Liver (tissue), 8 donors: ENCODE measurements at regions not wholly inside any gene's neighbourhood (a gene's known extent, or its start where the extent isn't known, plus 50 kb on each side); places are given as distances from the start of the nearest gene placed in this dataset.

Experiments
- DNase-seq: peaks from one replicate; pipeline ENCODE4 v3.0.0-alpha.2; 2017; ENCODE audit warnings: low spot score
- H3K27ac ChIP-seq, 2 donors: one replicate each; pipeline ENCODE4 v1.7.0; 2013; ENCODE audit warnings: inconsistent platforms in 2 of 2, low read length in 2 of 2, control low read depth in 1 of 2, low read depth in 1 of 2, mild to moderate bottlenecking in 1 of 2
- H3K27me3 ChIP-seq, 4 donors: one replicate each; pipeline versions ENCODE4 v1.6.1 to v1.7.0; 2013; ENCODE audit warnings: low read length in 3 of 4, inconsistent platforms in 1 of 4, mild to moderate bottlenecking in 1 of 4, moderate library complexity in 1 of 4; ENCODE audit not compliant: control insufficient read depth in 4 of 4, insufficient read depth in 4 of 4
- H3K36me3 ChIP-seq, 4 donors: one replicate each; pipeline versions ENCODE4 v1.6.1 to v1.7.0; 2013; ENCODE audit warnings: low read length in 3 of 4, mild to moderate bottlenecking in 3 of 4, low read depth in 1 of 4, moderate library complexity in 1 of 4; ENCODE audit not compliant: control insufficient read depth in 4 of 4, insufficient read depth in 3 of 4
- H3K4me1 ChIP-seq, 4 donors: one replicate each; pipeline versions ENCODE4 v1.6.1 to v1.7.0; 2013; ENCODE audit warnings: low read length in 3 of 4, mild to moderate bottlenecking in 3 of 4, moderate library complexity in 1 of 4; ENCODE audit not compliant: control insufficient read depth in 4 of 4, insufficient read depth in 4 of 4
- H3K4me3 ChIP-seq, 3 donors: one replicate each; pipeline versions ENCODE4 v1.6.1 to v1.7.0; 2013; ENCODE audit warnings: low read length in 3 of 3, control low read depth in 1 of 3, low read depth in 1 of 3, mild to moderate bottlenecking in 1 of 3
- H3K9ac ChIP-seq, 2 donors: one replicate each; pipeline ENCODE4 v1.7.0; 2013; ENCODE audit warnings: low read length in 2 of 2, mild to moderate bottlenecking in 2 of 2, moderate library complexity in 2 of 2, control low read depth in 1 of 2, low read depth in 1 of 2
- H3K9me3 ChIP-seq, 4 donors: one replicate each; pipeline versions ENCODE4 v1.6.1 to v1.7.0; 2013; ENCODE audit warnings: low read length in 3 of 4; ENCODE audit not compliant: control insufficient read depth in 4 of 4
- ATF3 ChIP-seq: IDR thresholded peaks from 2 replicates; pipeline ENCODE4 v1.6.1; 2016; ENCODE audit warnings: antibody characterized with exemption
- CTCF ChIP-seq: fragments of 150-350 bp; IDR thresholded peaks from 2 replicates; pipeline ENCODE4 v1.5.1; 2017; ENCODE audit warnings: improper control_type of control experiment, low read depth, low read length; ENCODE audit not compliant: missing input control
- EGR1 ChIP-seq, 2 donors: IDR thresholded peaks; 2 replicates each; pipeline ENCODE4 v1.6.1; 2016 to 2018; ENCODE audit warnings: antibody characterized with exemption in 2 of 2, low read depth in 2 of 2
- FOXA1 ChIP-seq: IDR thresholded peaks from 2 replicates; pipeline ENCODE4 v1.6.1; 2016; ENCODE audit warnings: antibody characterized with exemption
- FOXA2 ChIP-seq: IDR thresholded peaks from 2 replicates; pipeline ENCODE4 v1.6.1; 2016; ENCODE audit warnings: antibody characterized with exemption
- GABPA ChIP-seq, 2 donors: IDR thresholded peaks in 1 of 2; conservative IDR thresholded peaks in 1 of 2; 2 replicates each; pipeline ENCODE4 v1.6.1; 2016; ENCODE audit warnings: antibody characterized with exemption in 2 of 2, mild to moderate bottlenecking in 1 of 2, moderate library complexity in 1 of 2
- HNF4A ChIP-seq, 2 donors: conservative IDR thresholded peaks; 2 replicates each; pipeline ENCODE4 v1.6.1; 2016; ENCODE audit warnings: antibody characterized with exemption in 2 of 2, mild to moderate bottlenecking in 2 of 2
- HNF4G ChIP-seq: IDR thresholded peaks from 2 replicates; pipeline ENCODE4 v1.6.1; 2016; ENCODE audit warnings: antibody characterized with exemption
- JUND ChIP-seq, 2 donors: IDR thresholded peaks; 2 replicates each; pipeline ENCODE4 v1.6.1; 2016; ENCODE audit warnings: antibody characterized with exemption in 2 of 2
- MAX ChIP-seq: IDR thresholded peaks from 2 replicates; pipeline ENCODE4 v1.6.1; 2016; ENCODE audit warnings: antibody characterized with exemption
- NR2F2 ChIP-seq: IDR thresholded peaks from 2 replicates; pipeline ENCODE4 v1.6.1; 2016; ENCODE audit warnings: antibody characterized with exemption
- RAD21 ChIP-seq, 2 donors: IDR thresholded peaks; 2 replicates each; pipeline ENCODE4 v1.6.1; 2016; ENCODE audit warnings: antibody characterized with exemption in 2 of 2, mild to moderate bottlenecking in 2 of 2
- REST ChIP-seq: IDR thresholded peaks from 2 replicates; pipeline ENCODE4 v1.6.1; 2016; ENCODE audit warnings: antibody characterized with exemption, mild to moderate bottlenecking
- RXRA ChIP-seq, 2 donors: IDR thresholded peaks; 2 replicates each; pipeline ENCODE4 v1.6.1; 2017 to 2018; ENCODE audit warnings: antibody characterized with exemption in 2 of 2, mild to moderate bottlenecking in 1 of 2
- SP1 ChIP-seq: IDR thresholded peaks from 2 replicates; pipeline ENCODE4 v1.6.1; 2018; ENCODE audit warnings: antibody characterized with exemption, mild to moderate bottlenecking
- TAF1 ChIP-seq: conservative IDR thresholded peaks from 2 replicates; pipeline ENCODE4 v1.6.1; 2016; ENCODE audit warnings: antibody characterized with exemption, mild to moderate bottlenecking
- YY1 ChIP-seq: IDR thresholded peaks from 2 replicates; pipeline ENCODE4 v1.6.1; 2016; ENCODE audit warnings: antibody characterized with exemption, mild to moderate bottlenecking
- ZBTB33 ChIP-seq: IDR thresholded peaks from 2 replicates; pipeline ENCODE4 v1.6.1; 2016; ENCODE audit warnings: antibody characterized with exemption
- WGBS: extraction: QIAGEN DNeasy Blood & Tissue Kit; methylation state at CpG from one replicate; pipeline ENCODE4 v1.1.7; 2013; 5-methylcytosine and 5-hydroxymethylcytosine counted together
- donor health status: healthy.
- donor health status: healthy.
- donor health status: healthy.
- donor health status: healthy.
- donor health status: healthy.

- no peak for TF ChIP-seq CTCF
- TF ChIP-seq HNF4A (conservative IDR thresholded peaks at IDR 0.05) = no peak
- no peak for DNase-seq
- Histone ChIP-seq H3K36me3 (no peaks in the 10 kb centered on the region), H3K4me3 (no peak overlapping the region), H3K4me1 (no peaks in the 10 kb centered on the region), H3K27me3 (no peaks in the 10 kb centered on the region), H3K9ac (no peak overlapping the region), H3K9me3 (no peaks in the 10 kb centered on the region), H3K27ac (no peak overlapping the region)
- WGBS = 92% methylated on average over 3 of the region's 3 CpGs
Measured at GRCh38 chr6:14943116-14943515, 302.8 kb upstream of the JARID2 start.

- TF ChIP-seq GABPA (IDR thresholded peaks at IDR 0.05 in 1 of 2, conservative IDR thresholded peaks at IDR 0.05 in 1 of 2) = no peak
- TF ChIP-seq REST = no peak
- no peak for TF ChIP-seq HNF4G
- TF ChIP-seq SP1 = no peak
- TF ChIP-seq MAX = no peak
- no peak for TF ChIP-seq TAF1
- TF ChIP-seq YY1 = no peak
- no peak for TF ChIP-seq ZBTB33
- no peak for TF ChIP-seq NR2F2
- TF ChIP-seq CTCF = no peak
- TF ChIP-seq ATF3 = no peak
- TF ChIP-seq RAD21 (IDR thresholded peaks at IDR 0.05) = no peak
- no peak for TF ChIP-seq FOXA2
- TF ChIP-seq JUND (IDR thresholded peaks at IDR 0.05) = no peak
- no peak for TF ChIP-seq HNF4A (conservative IDR thresholded peaks at IDR 0.05)
- TF ChIP-seq RXRA (IDR thresholded peaks at IDR 0.05) = no peak
- TF ChIP-seq EGR1 (IDR thresholded peaks at IDR 0.05; ENCODE audit: low read depth in 2 of 2) = no peak
- no peak for TF ChIP-seq FOXA1
- no peak for DNase-seq
- no peak overlapping the region for H3K9ac ChIP-seq
- H3K9me3 ChIP-seq = no peaks in the 10 kb centered on the region
- H3K27me3 ChIP-seq = no peaks in the 10 kb centered on the region
- H3K36me3 ChIP-seq = no peaks in the 10 kb centered on the region
- H3K4me1 ChIP-seq = no peaks in the 10 kb centered on the region
- no peak overlapping the region for H3K27ac ChIP-seq
- H3K4me3 ChIP-seq = no peak overlapping the region
Measured at GRCh38 chr6:14944593-14944992, 301.3 kb upstream of the JARID2 start.
